ENCODE measurements at regions not wholly inside any gene's neighbourhood (a gene's known extent, or its start where the extent isn't known, plus 50 kb on each side); places are given as distances from the start of the nearest gene placed in this dataset.

DNA sequence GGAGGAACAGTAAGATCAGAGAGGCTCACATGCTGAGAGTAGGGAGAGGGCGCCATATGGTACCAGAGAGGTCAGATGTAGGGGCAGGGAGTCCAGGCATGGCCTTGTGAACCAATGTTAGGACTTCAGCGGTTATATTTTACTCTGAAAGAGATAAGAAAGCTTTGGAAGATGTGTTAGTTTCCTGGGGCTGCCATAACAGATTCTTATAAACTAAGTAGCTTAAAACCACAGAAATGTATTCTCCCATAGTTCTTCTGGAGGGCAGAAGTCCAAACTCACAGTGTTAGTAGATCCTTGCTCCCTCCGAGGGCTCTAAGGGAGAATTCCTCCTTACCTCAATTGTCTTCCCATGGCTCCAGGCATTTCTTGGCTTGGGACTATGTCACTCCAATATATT is 502.5 kb upstream of the ADGRL2 start:
- TF ChIP-seq, protein P1, sequence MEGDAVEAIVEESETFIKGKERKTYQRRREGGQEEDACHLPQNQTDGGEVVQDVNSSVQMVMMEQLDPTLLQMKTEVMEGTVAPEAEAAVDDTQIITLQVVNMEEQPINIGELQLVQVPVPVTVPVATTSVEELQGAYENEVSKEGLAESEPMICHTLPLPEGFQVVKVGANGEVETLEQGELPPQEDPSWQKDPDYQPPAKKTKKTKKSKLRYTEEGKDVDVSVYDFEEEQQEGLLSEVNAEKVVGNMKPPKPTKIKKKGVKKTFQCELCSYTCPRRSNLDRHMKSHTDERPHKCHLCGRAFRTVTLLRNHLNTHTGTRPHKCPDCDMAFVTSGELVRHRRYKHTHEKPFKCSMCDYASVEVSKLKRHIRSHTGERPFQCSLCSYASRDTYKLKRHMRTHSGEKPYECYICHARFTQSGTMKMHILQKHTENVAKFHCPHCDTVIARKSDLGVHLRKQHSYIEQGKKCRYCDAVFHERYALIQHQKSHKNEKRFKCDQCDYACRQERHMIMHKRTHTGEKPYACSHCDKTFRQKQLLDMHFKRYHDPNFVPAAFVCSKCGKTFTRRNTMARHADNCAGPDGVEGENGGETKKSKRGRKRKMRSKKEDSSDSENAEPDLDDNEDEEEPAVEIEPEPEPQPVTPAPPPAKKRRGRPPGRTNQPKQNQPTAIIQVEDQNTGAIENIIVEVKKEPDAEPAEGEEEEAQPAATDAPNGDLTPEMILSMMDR (IDR thresholded peaks at IDR 0.05): no peak
- no peak for TF ChIP-seq POLR2A (IDR thresholded peaks at IDR 0.05)
